ENCODE measurements at regions not wholly inside any gene's neighbourhood (a gene's known extent, or its start where the extent isn't known, plus 50 kb on each side); places are given as distances from the start of the nearest gene placed in this dataset.

GRCh38 chr12:34349673-34349961 is 327.3 kb downstream of the ALG10 start (continued):
- TF ChIP-seq ZNF592 (IDR thresholded peaks at IDR 0.05) (no peak), USF2 (IDR thresholded peaks at IDR 0.05; ENCODE audit: borderline replicate concordance, low read depth, low read length) (no peak), CHD2 (IDR thresholded peaks at IDR 0.05; ENCODE audit: borderline replicate concordance, low read depth, low read length) (no peak), RUNX3 (IDR thresholded peaks at IDR 0.05; ENCODE audit: low read length) (no peak), ATF2 (IDR thresholded peaks at IDR 0.05; ENCODE audit: low read length) (no peak), PML (IDR thresholded peaks at IDR 0.05; ENCODE audit: low read length) (no peak), SMAD5 (IDR thresholded peaks at IDR 0.05; ENCODE audit: low read depth) (no peak)
